HL-60 (cell line): ENCODE measurements at regions not wholly inside any gene's neighbourhood (a gene's known extent, or its start where the extent isn't known, plus 50 kb on each side); places are given as distances from the start of the nearest gene placed in this dataset.
"Not testable (repeated sequence)": the region's sequence is repeated elsewhere in the genome, so short reads cannot be mapped to it uniquely, and the experiment has no call there.

Source experiments
- POLR2AphosphoS5 ChIP-seq: IDR thresholded peaks from 2 replicates; pipeline ENCODE4 v1.6.1; 2012; ENCODE audit warnings: low read depth
- TF ChIP-seq, protein P1 (sequence below): IDR thresholded peaks from one replicate; pipeline ENCODE4 v1.5.1; 2011; ENCODE audit warnings: low read length, control low read depth, inconsistent platforms; ENCODE audit not compliant: insufficient read depth
- TF ChIP-seq, protein P2 (sequence below): IDR thresholded peaks from 2 replicates; pipeline ENCODE4 v1.6.1; 2012; ENCODE audit warnings: low read depth; ENCODE audit not compliant: insufficient replicate concordance

DNA sequence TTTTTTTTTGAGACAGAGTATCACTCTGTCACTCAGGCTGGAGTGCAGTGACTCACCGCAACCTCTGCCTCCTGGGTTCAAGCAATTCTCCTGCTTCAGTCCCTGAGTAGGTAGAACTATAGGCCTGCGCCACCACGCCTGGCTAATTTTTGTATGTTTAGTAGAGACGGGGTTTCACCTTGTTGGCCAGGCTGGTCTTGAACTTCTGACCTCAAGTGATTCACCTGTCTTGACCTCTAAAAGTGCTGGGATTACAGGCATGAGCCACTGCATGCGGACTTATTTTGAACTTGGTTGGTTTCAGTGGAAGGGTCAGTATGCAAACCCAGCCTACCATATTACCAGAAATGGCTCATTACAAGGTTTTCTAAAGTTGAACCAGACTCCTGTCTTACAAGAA is 61.6 kb upstream of the GBA3 start:
- TF ChIP-seq, protein P1, sequence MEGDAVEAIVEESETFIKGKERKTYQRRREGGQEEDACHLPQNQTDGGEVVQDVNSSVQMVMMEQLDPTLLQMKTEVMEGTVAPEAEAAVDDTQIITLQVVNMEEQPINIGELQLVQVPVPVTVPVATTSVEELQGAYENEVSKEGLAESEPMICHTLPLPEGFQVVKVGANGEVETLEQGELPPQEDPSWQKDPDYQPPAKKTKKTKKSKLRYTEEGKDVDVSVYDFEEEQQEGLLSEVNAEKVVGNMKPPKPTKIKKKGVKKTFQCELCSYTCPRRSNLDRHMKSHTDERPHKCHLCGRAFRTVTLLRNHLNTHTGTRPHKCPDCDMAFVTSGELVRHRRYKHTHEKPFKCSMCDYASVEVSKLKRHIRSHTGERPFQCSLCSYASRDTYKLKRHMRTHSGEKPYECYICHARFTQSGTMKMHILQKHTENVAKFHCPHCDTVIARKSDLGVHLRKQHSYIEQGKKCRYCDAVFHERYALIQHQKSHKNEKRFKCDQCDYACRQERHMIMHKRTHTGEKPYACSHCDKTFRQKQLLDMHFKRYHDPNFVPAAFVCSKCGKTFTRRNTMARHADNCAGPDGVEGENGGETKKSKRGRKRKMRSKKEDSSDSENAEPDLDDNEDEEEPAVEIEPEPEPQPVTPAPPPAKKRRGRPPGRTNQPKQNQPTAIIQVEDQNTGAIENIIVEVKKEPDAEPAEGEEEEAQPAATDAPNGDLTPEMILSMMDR, result not testable (repeated sequence)
- not testable (repeated sequence) for TF ChIP-seq POLR2AphosphoS5
- TF ChIP-seq, protein P2, sequence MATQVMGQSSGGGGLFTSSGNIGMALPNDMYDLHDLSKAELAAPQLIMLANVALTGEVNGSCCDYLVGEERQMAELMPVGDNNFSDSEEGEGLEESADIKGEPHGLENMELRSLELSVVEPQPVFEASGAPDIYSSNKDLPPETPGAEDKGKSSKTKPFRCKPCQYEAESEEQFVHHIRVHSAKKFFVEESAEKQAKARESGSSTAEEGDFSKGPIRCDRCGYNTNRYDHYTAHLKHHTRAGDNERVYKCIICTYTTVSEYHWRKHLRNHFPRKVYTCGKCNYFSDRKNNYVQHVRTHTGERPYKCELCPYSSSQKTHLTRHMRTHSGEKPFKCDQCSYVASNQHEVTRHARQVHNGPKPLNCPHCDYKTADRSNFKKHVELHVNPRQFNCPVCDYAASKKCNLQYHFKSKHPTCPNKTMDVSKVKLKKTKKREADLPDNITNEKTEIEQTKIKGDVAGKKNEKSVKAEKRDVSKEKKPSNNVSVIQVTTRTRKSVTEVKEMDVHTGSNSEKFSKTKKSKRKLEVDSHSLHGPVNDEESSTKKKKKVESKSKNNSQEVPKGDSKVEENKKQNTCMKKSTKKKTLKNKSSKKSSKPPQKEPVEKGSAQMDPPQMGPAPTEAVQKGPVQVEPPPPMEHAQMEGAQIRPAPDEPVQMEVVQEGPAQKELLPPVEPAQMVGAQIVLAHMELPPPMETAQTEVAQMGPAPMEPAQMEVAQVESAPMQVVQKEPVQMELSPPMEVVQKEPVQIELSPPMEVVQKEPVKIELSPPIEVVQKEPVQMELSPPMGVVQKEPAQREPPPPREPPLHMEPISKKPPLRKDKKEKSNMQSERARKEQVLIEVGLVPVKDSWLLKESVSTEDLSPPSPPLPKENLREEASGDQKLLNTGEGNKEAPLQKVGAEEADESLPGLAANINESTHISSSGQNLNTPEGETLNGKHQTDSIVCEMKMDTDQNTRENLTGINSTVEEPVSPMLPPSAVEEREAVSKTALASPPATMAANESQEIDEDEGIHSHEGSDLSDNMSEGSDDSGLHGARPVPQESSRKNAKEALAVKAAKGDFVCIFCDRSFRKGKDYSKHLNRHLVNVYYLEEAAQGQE, result not testable (repeated sequence)
